GM13977 (cell line): ENCODE measurements at regions not wholly inside any gene's neighbourhood (a gene's known extent, or its start where the extent isn't known, plus 50 kb on each side); places are given as distances from the start of the nearest gene placed in this dataset.

Experiments
- DNase-seq: peaks from one replicate; pipeline ENCODE4 v3.0.0; 2012; ENCODE audit warnings: low spot score
- CTCF ChIP-seq: IDR thresholded peaks from 2 replicates; pipeline ENCODE4 v1.5.1; 2012; ENCODE audit warnings: mild to moderate bottlenecking, control low read depth; ENCODE audit not compliant: insufficient read depth; ENCODE audit errors: extremely low read depth, missing control alignments
- in situ Hi-C: fragments of 300-500 bp; cut with MboI; formaldehyde crosslinking; loops from one replicate; pipeline ENCODE4 v1.12.0; 2022; ENCODE audit warnings: low sequenced_read_pairs, low pct_unique_long_range_greater_than_20kb, mixed read lengths, inconsistent platforms; ENCODE audit not compliant: unreplicated experiment

GRCh38 chr9:20220286-20220685 is 402.0 kb downstream of the MLLT3 start:
- in situ Hi-C loops = no loop called here
- no peak for TF ChIP-seq CTCF
- no peak for DNase-seq

- in situ Hi-C loops = no loop called here
- no peak for DNase-seq
- no peak for TF ChIP-seq CTCF
Measured at GRCh38 chr9:20219437-20219836, 402.9 kb downstream of the MLLT3 start.

- no peak for TF ChIP-seq CTCF
- in situ Hi-C loops = no loop called here
Measured at GRCh38 chr9:20217596-20217995, 404.7 kb downstream of the MLLT3 start.

GRCh38 chr9:20216438-20216837 is 405.9 kb downstream of the MLLT3 start:
- no peak for DNase-seq
- TF ChIP-seq CTCF = no peak
- in situ Hi-C loops = no loop called here

More at GRCh38 chr9:20217596-20217995, 404.7 kb downstream of the MLLT3 start:
- no peak for DNase-seq

- in situ Hi-C loops = no loop called here
- no peak for TF ChIP-seq CTCF
Measured at GRCh38 chr9:20215552-20215951, 406.7 kb downstream of the MLLT3 start.

GRCh38 chr9:20212806-20213205 is 409.5 kb downstream of the MLLT3 start:
- DNase-seq = no peak
- in situ Hi-C loops = no loop called here
- no peak for TF ChIP-seq CTCF

More at GRCh38 chr9:20215552-20215951, 406.7 kb downstream of the MLLT3 start:
- DNase-seq = no peak
